ENCODE measurements at regions not wholly inside any gene's neighbourhood (a gene's known extent, or its start where the extent isn't known, plus 50 kb on each side); places are given as distances from the start of the nearest gene placed in this dataset.

- no peaks in the 10 kb centered on the region for H3K9me3 Mint-ChIP-seq
- no peaks in the 10 kb centered on the region for H3K27me3 Mint-ChIP-seq
- H3K36me3 Mint-ChIP-seq, result no peaks in the 10 kb centered on the region
- H3K4me3 Mint-ChIP-seq, result no peak overlapping the region
- peaks cover 42% of the 10 kb centered on the region for H3K4me1 Mint-ChIP-seq
- no peak overlapping the region for H3K27ac Mint-ChIP-seq
Measured at GRCh38 chr13:22077205-22077683, 406.4 kb downstream of the FGF9 start.

- H3K4me3 Mint-ChIP-seq, result no peak overlapping the region
- H3K4me1 Mint-ChIP-seq, result peaks cover 48% of the 10 kb centered on the region
- no peak overlapping the region for H3K27ac Mint-ChIP-seq
- H3K9me3 Mint-ChIP-seq, result no peaks in the 10 kb centered on the region
- no peaks in the 10 kb centered on the region for H3K36me3 Mint-ChIP-seq
- H3K27me3 Mint-ChIP-seq, result no peaks in the 10 kb centered on the region
Measured at GRCh38 chr13:22077764-22078163, 406.9 kb downstream of the FGF9 start.

- Mint-ChIP-seq H3K4me3 (no peak overlapping the region), H3K9me3 (no peaks in the 10 kb centered on the region), H3K27me3 (no peaks in the 10 kb centered on the region), H3K27ac (no peak overlapping the region), H3K36me3 (no peaks in the 10 kb centered on the region), H3K4me1 (peaks cover 41% of the 10 kb centered on the region)
Measured at GRCh38 chr13:22079961-22080360, 409.1 kb downstream of the FGF9 start.

DNA sequence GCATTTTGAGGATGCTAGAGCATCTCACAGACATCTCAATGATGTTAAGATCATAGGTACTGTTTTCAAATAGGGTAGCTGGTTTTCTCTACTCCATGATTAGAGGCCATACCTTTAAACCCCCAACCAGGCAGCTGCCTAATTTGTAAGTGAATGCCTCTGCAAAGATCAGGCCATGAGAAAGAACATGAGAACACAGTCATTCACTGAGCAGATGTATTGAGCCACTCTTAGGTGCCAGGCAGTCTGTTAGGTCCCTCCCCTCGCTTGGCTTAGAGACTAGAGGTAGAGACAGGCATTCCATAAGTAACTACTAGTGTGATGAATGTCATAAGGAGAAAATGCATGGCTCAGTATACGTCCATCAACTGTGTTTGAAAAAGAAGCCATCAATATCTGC lies 410.0 kb downstream of the FGF9 start:
- no peak overlapping the region for H3K27ac Mint-ChIP-seq
- no peak overlapping the region for H3K4me3 Mint-ChIP-seq
- no peaks in the 10 kb centered on the region for H3K9me3 Mint-ChIP-seq
- H3K27me3 Mint-ChIP-seq, result no peaks in the 10 kb centered on the region
- H3K4me1 Mint-ChIP-seq, result peaks cover 37% of the 10 kb centered on the region
- no peaks in the 10 kb centered on the region for H3K36me3 Mint-ChIP-seq

- Mint-ChIP-seq H3K27ac (no peak overlapping the region), H3K27me3 (no peaks in the 10 kb centered on the region), H3K4me3 (no peak overlapping the region), H3K9me3 (no peaks in the 10 kb centered on the region), H3K36me3 (no peaks in the 10 kb centered on the region), H3K4me1 (peaks cover 32% of the 10 kb centered on the region)
Measured at GRCh38 chr13:22081430-22081829, 410.6 kb downstream of the FGF9 start.

- H3K4me3 Mint-ChIP-seq, result no peak overlapping the region
- H3K27ac Mint-ChIP-seq, result no peak overlapping the region
- H3K36me3 Mint-ChIP-seq, result no peaks in the 10 kb centered on the region
- H3K9me3 Mint-ChIP-seq, result no peaks in the 10 kb centered on the region
- H3K4me1 Mint-ChIP-seq, result peaks cover 27% of the 10 kb centered on the region
- no peaks in the 10 kb centered on the region for H3K27me3 Mint-ChIP-seq
Measured at GRCh38 chr13:22082030-22082429, 411.2 kb downstream of the FGF9 start.

- no peaks in the 10 kb centered on the region for H3K27me3 Mint-ChIP-seq
- no peak overlapping the region for H3K4me3 Mint-ChIP-seq
- H3K4me1 Mint-ChIP-seq, result peaks cover 22% of the 10 kb centered on the region
- H3K36me3 Mint-ChIP-seq, result no peaks in the 10 kb centered on the region
- no peak overlapping the region for H3K27ac Mint-ChIP-seq
- no peaks in the 10 kb centered on the region for H3K9me3 Mint-ChIP-seq
Measured at GRCh38 chr13:22082437-22083100, 411.7 kb downstream of the FGF9 start.

DNA sequence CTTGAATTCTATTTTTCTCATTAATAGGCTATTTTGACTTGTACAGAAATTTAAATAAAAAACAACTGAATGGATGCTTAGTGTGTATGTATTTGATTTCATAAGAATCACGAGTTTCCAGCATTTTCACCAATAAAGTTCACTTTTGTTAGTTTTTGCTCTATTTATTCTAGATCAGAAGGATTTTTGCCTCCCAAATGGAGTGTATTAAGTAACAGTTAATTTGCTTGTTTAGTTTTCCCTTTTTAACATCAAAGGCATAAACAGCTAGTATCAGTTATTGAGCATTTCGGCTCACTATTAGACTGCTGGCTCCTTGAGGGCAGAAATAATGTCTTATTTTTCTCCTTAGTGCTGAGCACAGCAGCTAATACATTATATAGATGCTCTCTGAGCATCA lies 414.1 kb downstream of the FGF9 start:
- no peaks in the 10 kb centered on the region for H3K27me3 Mint-ChIP-seq
- peak overlapping the region; percentile 25 for H3K27ac Mint-ChIP-seq
- no peaks in the 10 kb centered on the region for H3K9me3 Mint-ChIP-seq
- peaks cover 19% of the 10 kb centered on the region for H3K4me1 Mint-ChIP-seq
- peaks cover 2% of the 10 kb centered on the region for H3K36me3 Mint-ChIP-seq
- H3K4me3 Mint-ChIP-seq, result no peak overlapping the region

GRCh38 chr13:22086597-22087330 lies 415.9 kb downstream of the FGF9 start:
- no peak overlapping the region for H3K4me3 Mint-ChIP-seq
- peaks cover 16% of the 10 kb centered on the region for H3K4me1 Mint-ChIP-seq
- H3K27ac Mint-ChIP-seq, result no peak overlapping the region
- H3K27me3 Mint-ChIP-seq, result no peaks in the 10 kb centered on the region
- H3K9me3 Mint-ChIP-seq, result no peaks in the 10 kb centered on the region
- H3K36me3 Mint-ChIP-seq, result peaks cover 2% of the 10 kb centered on the region

DNA sequence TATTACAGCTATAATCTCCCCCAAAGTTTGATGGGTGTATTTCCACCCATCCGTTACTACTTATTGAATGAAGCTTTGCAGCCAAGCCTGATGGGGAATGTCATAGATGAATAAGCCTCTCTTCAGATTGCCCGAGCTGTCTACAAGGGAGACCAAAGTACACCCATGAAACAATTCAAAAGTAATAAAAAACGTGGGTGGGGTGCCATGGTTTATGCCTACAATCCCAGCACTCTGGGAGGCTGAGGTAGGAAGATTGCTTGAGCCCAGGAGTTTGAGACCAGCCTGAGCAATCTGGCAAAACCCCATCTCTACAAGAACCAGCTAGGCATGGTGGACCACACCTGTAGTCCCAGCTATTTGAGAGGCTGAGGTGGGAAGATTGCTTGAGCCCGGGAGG lies 419.2 kb downstream of the FGF9 start:
- H3K9me3 Mint-ChIP-seq, result no peaks in the 10 kb centered on the region
- H3K4me3 Mint-ChIP-seq, result no peak overlapping the region
- H3K4me1 Mint-ChIP-seq, result no peaks in the 10 kb centered on the region
- no peaks in the 10 kb centered on the region for H3K27me3 Mint-ChIP-seq
- peaks cover 2% of the 10 kb centered on the region for H3K36me3 Mint-ChIP-seq
- no peak overlapping the region for H3K27ac Mint-ChIP-seq

GRCh38 chr13:22091222-22091970 lies 420.5 kb downstream of the FGF9 start:
- H3K9me3 Mint-ChIP-seq, result no peaks in the 10 kb centered on the region
- peaks cover 2% of the 10 kb centered on the region for H3K36me3 Mint-ChIP-seq
- H3K4me3 Mint-ChIP-seq, result no peak overlapping the region
- H3K27ac Mint-ChIP-seq, result no peak overlapping the region
- no peaks in the 10 kb centered on the region for H3K4me1 Mint-ChIP-seq
- H3K27me3 Mint-ChIP-seq, result no peaks in the 10 kb centered on the region

- Mint-ChIP-seq H3K36me3 (peaks cover 2% of the 10 kb centered on the region), H3K4me3 (no peak overlapping the region), H3K27me3 (no peaks in the 10 kb centered on the region), H3K9me3 (no peaks in the 10 kb centered on the region), H3K4me1 (no peaks in the 10 kb centered on the region), H3K27ac (no peak overlapping the region)
Measured at GRCh38 chr13:22091971-22092300, 421.1 kb downstream of the FGF9 start.

- no peak overlapping the region for H3K4me3 Mint-ChIP-seq
- H3K9me3 Mint-ChIP-seq, result no peaks in the 10 kb centered on the region
- no peaks in the 10 kb centered on the region for H3K27me3 Mint-ChIP-seq
- no peaks in the 10 kb centered on the region for H3K4me1 Mint-ChIP-seq
- H3K36me3 Mint-ChIP-seq, result no peaks in the 10 kb centered on the region
- H3K27ac Mint-ChIP-seq, result no peak overlapping the region
Measured at GRCh38 chr13:22092791-22093560, 422.1 kb downstream of the FGF9 start.

- Mint-ChIP-seq H3K4me3 (no peak overlapping the region), H3K4me1 (no peaks in the 10 kb centered on the region), H3K27ac (no peak overlapping the region), H3K9me3 (peaks cover 11% of the 10 kb centered on the region), H3K36me3 (no peaks in the 10 kb centered on the region), H3K27me3 (no peaks in the 10 kb centered on the region)
Measured at GRCh38 chr13:22095794-22096193, 424.9 kb downstream of the FGF9 start.

DNA sequence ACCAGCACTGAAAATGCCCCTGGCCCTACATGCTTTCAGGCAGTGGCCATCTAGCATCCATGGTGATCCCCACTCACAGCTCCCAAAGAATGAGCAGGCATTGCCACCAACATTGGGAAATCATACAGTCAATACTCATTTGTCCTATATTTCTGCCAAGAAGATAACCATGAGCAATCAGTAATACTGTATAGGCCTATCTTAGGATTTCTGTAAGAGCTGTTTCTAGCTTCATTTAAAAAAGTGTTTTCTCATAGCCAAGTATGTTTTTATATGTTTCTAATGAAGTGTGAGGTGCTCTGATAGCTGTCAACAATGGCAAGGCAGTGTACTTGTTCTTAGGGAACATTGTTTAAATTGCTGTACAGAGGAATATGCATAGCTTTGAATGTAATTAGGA lies 428.7 kb downstream of the FGF9 start:
- no peak overlapping the region for H3K27ac Mint-ChIP-seq
- no peaks in the 10 kb centered on the region for H3K27me3 Mint-ChIP-seq
- H3K36me3 Mint-ChIP-seq, result no peaks in the 10 kb centered on the region
- H3K4me1 Mint-ChIP-seq, result no peaks in the 10 kb centered on the region
- peaks cover 12% of the 10 kb centered on the region for H3K9me3 Mint-ChIP-seq
- no peak overlapping the region for H3K4me3 Mint-ChIP-seq
